HG02623 (cell line): ENCODE measurements at regions not wholly inside any gene's neighbourhood (a gene's known extent, or its start where the extent isn't known, plus 50 kb on each side); places are given as distances from the start of the nearest gene placed in this dataset.

Experiments
- ATAC-seq: cut with Tn5 transposase; IDR thresholded peaks from one replicate; pipeline ENCODE4 v1.9.1; 2021; ENCODE audit warnings: moderate library complexity; ENCODE audit not compliant: unreplicated experiment

DNA sequence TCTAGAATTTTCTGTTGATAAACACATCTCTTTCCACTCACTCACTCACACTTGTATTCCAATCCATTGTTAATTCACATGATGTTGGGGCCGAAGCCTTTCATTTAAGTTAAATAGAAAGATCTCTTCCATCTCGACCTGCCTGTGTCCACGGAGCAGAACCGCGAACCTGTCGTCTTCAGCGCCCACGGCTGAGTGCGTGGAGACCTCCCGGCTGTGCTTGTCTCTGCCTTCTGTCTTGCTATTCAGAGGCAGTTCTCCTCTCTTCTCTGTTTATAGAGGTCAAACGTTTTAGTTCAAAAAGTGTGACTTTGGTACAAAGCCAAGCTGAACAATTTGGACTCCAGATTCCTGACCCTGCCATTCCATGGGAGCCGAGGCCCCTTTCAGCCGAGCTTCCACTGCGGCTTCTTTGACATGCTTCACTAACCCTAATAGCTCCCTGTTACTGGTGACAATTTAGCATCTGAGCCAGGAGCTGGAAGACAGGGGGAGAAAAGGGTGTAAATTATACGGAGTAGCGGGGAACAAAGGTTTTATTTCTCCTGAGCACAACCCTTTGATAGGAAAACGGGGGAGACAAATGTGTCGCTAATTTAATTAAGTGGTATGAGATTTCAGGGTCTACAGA lies 314.4 kb upstream of the IRX4 start:
- no peak for ATAC-seq

DNA sequence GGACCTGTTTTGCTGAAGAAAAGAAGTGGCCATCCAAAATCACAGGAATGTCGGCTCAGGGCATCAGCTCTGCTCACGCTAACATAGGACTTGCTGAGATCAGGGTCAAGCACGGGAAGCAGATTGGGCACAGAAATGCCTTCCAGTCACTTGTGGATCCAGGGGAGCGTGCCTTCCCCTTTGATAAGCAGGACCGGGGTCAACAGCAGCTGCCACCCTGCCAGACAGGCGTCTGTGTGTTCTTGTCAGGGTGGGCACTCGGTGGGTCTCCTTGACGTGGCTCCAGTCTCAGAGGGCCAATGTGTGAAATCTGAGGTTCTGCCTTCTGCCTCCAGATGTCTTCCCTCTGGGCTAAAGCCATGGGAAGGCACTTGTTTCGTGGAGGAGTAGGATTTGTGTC lies 313.7 kb upstream of the IRX4 start:
- ATAC-seq = no peak

DNA sequence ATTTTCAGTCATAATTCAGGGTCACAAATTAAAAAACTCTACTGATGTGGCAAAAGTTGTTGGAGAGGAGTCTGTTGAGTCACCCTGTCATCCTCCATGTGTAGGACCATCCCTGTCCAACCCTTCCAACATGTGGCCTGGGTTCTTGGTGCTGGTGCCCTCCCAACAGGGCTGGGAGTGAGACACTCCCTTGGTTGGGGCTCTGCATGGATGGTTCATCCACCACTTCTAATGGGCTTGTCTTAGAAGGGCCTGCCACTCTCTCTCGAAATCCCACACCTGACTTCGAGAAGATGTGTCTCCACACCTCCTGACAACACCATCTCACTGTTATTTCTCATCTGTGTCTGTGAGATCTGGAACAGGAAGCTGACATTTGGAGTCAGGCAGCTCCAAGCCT lies 312.2 kb upstream of the IRX4 start:
- no peak for ATAC-seq

DNA sequence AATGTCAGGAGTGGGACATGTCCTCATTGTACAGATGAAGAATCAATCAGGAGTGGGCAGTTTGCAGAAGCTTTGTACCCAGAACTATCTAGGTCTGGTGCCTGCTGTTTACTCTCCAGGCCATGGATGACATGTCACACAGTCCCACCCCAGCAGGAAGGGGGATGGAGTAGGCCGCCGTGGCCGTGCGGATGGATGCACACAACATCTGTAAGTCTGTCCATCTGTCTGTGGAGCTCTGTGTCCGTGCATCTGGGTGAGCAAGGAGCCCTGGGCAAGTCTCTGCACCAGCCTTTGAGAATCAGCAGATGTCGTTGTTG lies 311.5 kb upstream of the IRX4 start:
- no peak for ATAC-seq

DNA sequence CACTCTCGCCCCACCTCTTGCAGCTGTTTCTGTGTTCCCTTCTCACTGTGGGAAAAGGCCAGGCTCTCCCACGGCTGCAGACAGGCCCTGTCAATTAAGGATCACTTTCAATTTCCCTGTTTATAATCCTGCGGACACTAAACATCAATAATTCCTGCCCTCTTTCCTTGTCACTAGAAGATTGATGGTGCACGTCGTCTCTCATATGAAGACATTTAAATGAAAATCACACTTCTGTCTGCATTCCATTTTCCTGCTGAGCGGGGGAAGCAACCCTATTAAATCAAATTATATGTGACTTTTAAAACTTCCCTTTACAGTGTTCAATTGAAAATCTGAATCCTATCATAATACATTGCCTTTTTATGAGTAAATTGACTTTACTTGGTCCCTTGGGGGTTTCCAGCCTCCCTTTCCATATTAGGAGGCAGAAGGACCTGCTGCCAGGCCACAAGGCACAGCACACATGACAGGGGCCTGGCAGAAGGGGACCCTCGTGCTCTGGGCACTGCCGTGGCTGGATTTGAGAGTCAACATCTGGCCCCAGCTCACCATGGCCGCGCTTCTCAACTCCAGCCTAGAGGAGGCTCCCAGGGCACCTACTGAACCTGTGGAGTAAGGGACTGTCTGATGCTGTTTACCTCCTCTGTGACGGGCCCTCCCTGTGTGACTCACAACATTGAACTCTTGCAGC lies 311.0 kb upstream of the IRX4 start:
- no peak for ATAC-seq

DNA sequence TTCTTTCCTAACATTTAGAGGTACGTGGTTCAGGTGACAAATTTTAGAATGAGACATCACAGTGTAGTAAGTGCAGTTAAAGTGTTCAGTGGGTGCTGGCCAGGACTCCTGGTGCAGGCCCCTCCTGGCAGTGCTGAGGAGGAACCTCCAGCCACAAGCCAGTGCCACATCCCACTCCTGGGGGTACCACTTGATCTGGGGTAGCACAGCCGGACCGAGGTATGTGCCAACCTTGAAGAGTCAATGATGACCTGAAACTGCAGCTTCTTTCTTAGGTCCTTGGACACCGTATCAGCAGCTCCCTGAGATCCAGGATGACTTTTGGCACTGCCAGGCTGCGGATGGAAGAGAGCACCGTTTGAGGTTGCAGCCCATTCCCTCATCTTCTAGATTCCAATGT lies 310.4 kb upstream of the IRX4 start:
- no peak for ATAC-seq

DNA sequence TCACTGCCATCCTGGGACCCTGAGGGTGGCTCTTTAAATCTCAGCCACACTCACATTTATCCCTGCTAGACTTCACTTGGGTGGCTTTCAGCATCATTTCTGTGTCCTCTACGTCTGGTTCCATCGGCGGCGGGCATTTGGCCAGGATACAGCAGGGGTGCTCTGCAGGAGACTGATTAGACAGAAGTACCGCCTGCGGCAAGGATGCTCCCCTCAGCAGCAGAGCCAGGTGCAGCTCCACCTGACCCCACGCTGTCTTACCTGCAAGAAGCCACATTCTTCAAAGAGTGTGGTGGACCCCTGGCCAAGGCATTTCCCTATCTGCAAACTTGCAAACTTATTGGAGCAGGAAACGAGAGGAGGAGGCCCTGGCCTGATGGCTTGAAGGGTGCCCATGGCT lies 309.8 kb upstream of the IRX4 start:
- ATAC-seq = no peak

DNA sequence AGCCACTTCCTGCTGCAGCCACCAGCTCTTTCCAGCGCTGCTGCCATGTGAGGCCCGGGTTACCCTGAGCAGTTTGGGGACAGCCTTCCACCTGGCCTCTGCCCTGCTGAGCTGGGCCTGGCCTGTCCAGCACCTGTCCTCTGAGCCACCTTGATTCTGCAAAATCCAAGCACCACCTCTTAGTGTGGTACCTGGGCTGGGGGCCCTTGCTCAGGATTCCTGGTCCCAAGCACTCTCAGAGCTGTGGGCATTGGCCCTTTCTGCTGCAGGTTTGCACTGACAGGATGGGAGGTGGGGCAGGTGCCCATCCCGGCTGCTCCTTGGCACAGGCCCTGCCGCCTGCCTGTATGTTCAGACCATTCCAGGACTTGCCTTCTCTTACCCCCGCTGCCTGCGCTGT lies 309.2 kb upstream of the IRX4 start:
- ATAC-seq = no peak

DNA sequence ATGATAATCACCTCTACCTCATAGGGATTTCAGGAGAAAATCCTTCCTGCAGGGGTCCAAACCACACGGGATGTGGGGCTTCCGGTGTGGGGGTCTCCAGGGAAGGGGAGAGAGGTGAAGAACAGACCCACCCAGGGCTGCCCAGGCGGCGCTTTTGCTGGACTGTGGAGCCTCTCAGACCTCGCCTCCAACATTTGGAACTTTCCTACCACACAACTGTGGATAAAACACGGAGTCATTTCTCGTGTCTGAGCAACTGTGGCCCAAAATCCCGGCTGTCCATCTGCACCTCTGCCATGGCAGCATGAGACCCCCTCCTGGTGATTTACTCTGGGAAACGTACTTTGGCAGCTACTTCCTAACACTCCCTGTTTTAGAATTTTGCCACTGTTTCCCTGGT lies 307.8 kb upstream of the IRX4 start:
- ATAC-seq = no peak

DNA sequence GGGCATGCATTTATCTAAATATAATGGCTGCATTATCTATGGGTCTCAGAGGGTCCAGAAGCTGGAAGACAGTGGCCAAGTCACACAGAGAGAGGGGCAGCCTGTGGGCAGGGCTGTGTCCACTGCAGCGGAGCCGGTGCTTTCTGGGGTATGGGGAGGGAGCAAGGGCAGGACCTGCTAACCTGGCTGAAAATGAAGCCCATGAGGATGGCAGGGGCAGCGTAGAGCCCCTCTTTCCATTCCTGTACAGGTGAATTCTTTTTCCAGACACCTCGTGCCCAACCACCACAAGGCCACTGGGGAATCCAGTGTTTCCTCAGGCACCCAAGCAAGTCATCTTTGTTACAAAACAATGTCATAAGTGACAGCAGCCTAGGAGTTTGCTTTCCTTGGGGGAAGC lies 305.9 kb upstream of the IRX4 start:
- ATAC-seq = no peak

DNA sequence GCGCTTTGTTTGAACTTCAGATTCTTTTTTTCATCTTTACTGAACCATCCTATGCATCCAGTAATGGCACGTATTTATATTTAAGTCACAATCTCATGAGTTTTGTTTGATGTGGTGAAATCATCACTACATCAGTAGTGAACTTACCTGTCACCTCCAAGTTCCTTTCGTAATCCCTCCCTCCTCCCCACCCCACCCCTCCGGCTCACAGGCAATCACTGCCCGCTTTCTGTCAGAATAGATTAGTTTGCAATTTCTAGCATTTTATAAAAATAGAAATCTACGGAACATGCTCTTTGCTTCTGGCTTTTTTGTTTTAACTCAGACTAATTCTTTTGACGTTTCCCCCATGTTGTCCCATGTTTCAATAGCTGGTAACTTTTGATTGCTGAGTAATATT lies 305.4 kb upstream of the IRX4 start:
- ATAC-seq = no peak

DNA sequence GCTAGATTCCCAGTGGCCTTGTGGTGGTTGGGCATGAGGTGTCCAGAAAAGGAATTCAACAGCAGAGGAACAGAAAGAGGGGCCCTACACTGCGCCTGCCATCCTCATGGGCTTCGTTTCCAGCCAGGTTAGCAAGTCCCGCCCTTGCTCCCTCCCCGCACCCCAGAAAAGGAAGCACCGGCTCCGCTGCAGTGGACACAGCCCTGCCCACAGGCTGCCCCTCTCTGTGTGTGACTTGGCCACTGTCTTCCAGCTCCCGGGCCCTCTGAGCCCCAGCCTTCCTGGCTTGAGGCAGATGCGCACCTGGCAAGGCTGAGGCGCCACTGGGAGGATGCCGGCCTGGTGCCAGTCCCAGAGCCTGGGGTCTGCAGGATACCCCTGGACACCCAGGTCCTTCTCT lies 305.0 kb upstream of the IRX4 start:
- no peak for ATAC-seq

DNA sequence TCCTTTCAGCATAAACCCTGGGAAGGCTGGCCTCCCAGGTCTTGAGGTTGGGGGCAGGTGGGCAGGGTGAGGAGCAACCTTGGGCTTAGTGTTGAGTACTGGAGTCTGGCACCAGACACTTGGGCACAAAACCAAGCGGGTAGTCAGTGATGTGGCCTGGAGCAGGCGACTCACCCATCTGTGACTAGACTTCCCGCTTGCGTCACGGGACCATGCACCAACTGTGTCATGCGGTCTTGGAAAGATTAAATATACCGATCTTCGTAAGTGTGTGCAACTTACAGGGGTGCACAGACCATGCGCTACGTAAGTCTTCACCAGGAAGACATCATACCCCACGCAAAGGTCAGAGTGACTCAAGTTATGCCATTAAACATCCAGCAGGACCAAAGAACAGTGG lies 304.4 kb upstream of the IRX4 start:
- no peak for ATAC-seq

DNA sequence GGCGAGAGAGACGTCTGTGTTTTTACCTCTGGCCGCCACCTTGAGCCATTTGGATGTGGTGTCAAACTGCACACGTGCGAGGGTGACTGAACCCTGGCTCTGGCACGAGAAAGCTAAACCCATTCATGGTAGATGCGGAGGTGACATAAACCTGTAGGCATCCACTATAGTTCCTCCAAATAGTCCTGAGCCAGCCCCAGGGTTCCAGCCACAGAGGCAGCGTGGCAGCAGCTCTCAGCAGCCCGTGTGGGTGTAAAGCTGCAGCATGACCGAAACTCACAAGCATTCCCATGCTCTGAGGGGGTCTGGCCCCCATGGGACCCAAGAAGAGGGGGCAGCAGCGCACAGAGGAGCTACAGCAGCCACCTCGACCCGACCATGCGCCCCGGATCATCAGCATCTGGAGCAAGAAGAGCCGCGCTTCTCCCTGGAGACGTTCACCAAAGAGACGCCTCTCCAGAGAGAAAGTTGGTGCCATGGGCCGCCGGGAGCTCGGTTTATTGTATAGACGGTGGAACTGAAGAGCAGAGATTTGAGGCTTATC lies 303.8 kb upstream of the IRX4 start:
- no peak for ATAC-seq

DNA sequence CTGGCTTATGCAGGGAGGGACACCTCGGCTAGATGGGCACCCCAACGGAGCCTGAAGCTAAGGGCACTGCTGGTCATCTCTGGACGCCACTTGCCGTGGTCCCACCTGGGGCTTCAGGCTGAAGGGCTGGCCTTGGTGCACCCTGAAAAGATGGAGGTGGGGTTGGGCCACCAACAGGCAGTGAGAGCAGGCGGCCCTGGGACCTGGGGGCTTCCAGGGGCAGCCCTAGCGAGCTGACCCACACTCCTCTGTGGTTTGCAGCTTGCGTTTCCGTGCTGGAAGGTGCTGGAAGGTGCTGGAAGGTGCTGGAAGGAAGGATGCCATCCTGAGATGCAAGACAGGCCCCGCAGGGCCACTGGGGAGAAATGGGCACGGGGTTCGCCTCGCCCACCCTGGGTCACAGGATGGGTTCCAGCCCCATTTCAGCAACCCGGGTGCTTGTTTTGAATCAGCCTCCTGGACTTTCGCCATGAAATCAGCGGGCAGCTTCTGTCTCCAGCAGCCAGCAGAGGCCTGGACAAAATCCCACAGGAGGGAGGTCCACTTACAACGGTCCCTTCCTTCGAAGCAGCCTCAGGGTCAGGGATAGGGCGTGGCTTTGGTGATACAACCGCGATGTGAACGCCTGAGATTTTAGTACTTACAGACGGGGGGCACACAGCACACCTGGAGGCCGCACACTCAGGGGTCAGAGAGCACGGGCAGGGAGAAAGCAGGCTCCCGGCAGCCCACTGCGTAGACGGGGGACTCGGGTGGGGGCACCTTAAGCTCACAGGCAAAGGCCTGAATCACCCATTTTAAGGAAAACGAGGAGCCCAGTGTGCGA lies 303.1 kb upstream of the IRX4 start:
- no peak for ATAC-seq

DNA sequence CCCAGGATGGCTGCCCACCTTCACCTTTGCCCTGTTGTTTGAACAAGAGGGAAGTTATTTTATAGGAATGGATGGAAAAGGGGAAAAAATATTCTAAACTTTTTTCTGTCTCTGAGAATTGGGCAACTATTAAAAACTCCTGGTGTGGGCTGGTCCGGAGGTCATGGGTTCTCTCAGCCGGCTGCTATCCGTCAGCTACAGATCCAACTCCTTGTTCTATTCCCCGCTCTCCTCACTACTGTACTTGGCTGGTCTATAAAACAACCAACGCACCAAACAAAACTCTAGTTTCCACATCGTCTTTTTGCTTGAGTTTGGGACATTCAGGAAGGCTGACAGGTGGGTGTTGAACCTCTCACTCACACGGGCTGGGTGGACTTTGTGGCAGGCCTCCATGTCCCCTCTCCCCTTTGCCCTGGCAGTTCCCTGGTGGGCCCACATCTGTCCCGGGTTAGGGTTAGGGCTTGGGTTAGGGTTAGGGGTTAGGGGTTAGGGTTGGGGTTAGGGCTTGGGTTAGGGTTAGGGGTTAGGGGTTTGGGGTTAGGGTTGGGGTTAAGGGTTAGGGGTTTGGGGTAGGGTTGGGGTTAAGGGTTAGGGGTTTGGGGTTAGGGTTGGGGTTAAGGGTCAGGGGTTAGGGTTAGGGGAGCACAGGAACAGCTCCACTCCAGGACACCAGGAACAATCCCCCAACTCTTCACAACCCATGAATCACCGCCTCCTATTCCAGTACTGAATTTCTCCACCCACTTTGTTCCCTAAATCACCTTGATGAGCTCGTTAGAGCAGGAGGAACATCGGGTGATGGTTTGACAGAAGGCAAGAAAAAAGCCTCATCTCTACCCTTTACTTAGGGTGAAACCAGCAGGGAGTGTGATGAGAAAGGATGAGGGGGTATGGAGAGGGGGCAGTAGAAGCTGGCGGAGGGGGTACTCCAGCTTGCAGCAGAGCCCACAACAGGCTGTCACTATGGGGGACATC lies 302.1 kb upstream of the IRX4 start:
- no peak for ATAC-seq

DNA sequence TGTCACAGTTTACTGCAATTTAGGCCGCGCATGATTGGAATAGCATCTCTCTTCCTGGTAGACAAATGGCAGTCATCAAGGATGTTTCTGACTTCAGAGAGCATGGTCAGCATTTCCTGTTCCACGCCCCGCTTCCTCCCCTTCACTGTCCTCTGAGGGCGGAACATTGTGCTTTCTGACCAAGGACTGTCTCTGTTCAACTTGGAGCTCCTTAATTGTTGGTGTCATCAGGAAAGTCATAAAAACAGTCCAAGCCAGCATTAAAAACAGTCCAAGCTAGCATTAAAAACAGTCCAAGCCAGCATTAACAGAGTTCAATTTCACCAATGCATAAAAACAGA lies 301.3 kb upstream of the IRX4 start:
- ATAC-seq = no peak

DNA sequence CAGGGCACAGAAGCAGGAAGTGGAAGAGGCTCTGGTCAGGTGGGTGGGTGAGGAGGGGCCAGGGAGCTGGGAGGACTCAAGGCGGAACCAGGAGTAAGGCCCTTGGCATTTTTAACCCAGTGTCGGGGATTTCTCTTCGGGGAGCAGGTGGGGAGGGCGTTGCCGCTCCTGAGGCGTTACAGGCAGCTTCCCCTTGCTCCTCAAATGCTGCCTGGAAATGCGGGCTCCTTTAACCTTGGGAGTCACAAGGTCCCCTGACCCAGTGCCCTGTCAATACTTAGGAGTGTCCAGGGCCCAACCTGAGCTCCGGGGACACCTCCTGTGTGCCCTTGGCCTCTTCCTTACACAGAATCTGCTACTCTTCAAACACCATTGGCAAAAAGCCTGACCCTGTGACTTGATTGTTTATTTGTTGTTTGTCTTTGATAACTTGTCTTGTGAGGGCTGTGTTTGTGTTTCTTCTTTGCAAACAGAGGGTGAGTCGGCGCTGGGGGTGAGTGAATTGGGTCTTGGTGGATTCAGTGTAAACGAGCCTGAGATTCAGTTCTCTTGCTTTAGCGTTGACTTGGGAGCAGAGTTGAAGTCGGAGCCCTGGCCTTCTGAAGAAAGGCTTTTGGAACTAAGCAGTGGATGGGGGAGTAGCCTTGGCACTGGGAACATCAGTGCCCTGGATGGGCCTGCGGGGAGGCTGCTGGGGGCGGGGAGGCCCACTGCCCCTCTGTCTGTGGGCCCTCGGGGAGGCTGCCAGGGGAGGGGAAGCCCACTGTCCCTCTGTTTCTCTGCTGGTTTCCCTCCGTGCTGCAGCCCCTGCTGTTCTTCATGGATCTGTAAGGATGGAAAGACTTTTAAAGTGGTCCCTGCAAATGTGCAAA lies 300.7 kb upstream of the IRX4 start:
- no peak for ATAC-seq

DNA sequence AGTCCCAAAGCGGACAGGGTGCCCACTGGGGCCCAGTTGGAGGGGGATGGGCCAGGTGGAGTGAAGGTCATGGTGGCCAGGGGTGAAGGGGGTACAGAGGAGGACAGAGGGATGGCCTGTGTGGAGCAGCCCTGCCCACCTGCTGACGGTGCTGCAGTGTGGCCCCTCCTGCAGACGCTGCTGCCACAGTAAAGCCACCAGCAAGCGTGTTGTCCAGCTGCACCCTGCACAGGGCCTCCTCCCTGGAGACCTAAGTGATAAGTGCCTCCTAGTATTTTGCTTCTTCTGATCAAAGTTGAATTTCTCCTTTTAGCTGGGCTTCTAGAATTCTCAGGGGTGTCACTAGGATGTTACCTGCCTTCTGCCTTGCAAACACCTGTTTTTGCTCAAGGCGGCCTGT lies 299.3 kb upstream of the IRX4 start:
- no peak for ATAC-seq

DNA sequence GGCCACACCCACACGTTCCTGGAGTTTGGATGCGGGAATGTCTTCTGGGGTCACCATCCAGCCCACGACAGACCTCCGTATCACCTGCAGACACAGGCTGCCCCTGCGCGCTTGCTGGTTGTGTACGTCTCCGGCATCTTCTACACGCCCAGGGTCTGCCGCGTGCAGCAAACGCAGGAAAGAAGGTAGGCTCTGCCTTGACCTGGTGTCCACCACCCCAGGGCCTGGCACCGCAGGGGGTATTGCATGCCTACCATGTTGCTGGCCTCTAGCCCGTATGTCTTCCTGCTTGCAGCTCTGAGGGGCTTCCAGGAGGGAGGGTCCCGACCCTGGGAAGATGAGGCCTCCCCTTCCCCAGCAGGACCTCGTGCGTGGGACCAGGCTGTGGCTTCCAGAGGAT lies 298.8 kb upstream of the IRX4 start:
- no peak for ATAC-seq
